ENCODE measurements at regions not wholly inside any gene's neighbourhood (a gene's known extent, or its start where the extent isn't known, plus 50 kb on each side); places are given as distances from the start of the nearest gene placed in this dataset.

- Histone ChIP-seq H3K4me3 (ENCODE audit: low read length) (no peak overlapping the region), H3K9me3 (ENCODE audit: low read length) (no peaks in the 10 kb centered on the region), H3K27me3 (ENCODE audit: insufficient read depth, low read length) (no peaks in the 10 kb centered on the region), H3K4me1 (ENCODE audit: insufficient read depth, low read length) (peaks cover 14% of the 10 kb centered on the region), H3K36me3 (ENCODE audit: insufficient read depth, low read length) (no peaks in the 10 kb centered on the region), H2AFZ (ENCODE audit: low read depth, low read length) (peak overlapping the region; percentile 24)
Observed at GRCh38 chr11:8839957-8840945, 70.7 kb upstream of the AKIP1 start.

- H2AFZ ChIP-seq (ENCODE audit: low read depth, low read length): no peak overlapping the region
- H3K4me3 ChIP-seq (ENCODE audit: low read length): no peak overlapping the region
- no peaks in the 10 kb centered on the region for H3K36me3 ChIP-seq (ENCODE audit: insufficient read depth, low read length)
- no peaks in the 10 kb centered on the region for H3K9me3 ChIP-seq (ENCODE audit: low read length)
- no peaks in the 10 kb centered on the region for H3K27me3 ChIP-seq (ENCODE audit: insufficient read depth, low read length)
- peaks cover 14% of the 10 kb centered on the region for H3K4me1 ChIP-seq (ENCODE audit: insufficient read depth, low read length)
Observed at GRCh38 chr11:8841899-8842298, 69.1 kb upstream of the AKIP1 start.

GRCh38 chr11:8858808-8859207, 52.2 kb upstream of the AKIP1 start:
- Histone ChIP-seq H3K9me3 (ENCODE audit: low read length) (no peaks in the 10 kb centered on the region), H3K36me3 (ENCODE audit: insufficient read depth, low read length) (no peaks in the 10 kb centered on the region), H3K4me1 (ENCODE audit: insufficient read depth, low read length) (no peaks in the 10 kb centered on the region), H2AFZ (ENCODE audit: low read depth, low read length) (no peak overlapping the region), H3K4me3 (ENCODE audit: low read length) (no peak overlapping the region), H3K27me3 (ENCODE audit: insufficient read depth, low read length) (no peaks in the 10 kb centered on the region)
